HepG2 (cell line): ENCODE measurements at regions not wholly inside any gene's neighbourhood (a gene's known extent, or its start where the extent isn't known, plus 50 kb on each side); places are given as distances from the start of the nearest gene placed in this dataset.

ENCODE experiments used
- ATAC-seq: fragments of 200-7000 bp; cut with Tn5 transposase; 3 replicates; pipeline ENCODE4 v1.9.1; 2020; ENCODE audit warnings: mild to moderate bottlenecking, moderate library complexity
- BruUV-seq: library from RNA; stranded (reverse); fragments of 400-500 nt; replicated peaks from 2 replicates; lab custom pipeline; 2021; lab: Mats Ljungman, UMichigan
- CTCF ChIA-PET: fragments of 300-600 bp; formaldehyde crosslinking; extraction: SDS; loops from one replicate; lab custom pipeline; 2021; ENCODE audit warnings: low total read pairs, inconsistent platforms, low intra/inter-chr PET ratio; lab: Yijun Ruan, JAX
- POLR2A ChIA-PET: fragments of 350-600 bp; sonication (Branson Sonifier 250); formaldehyde crosslinking; loops from one replicate; lab custom pipeline; 2020; ENCODE audit warnings: antibody characterized with exemption, inconsistent platforms; lab: Yijun Ruan, JAX
- DNase-seq: peaks from one replicate; pipeline ENCODE4 v3.0.0-alpha.2; 2015; ENCODE audit warnings: low spot score
- FAIRE-seq: peaks from 3 replicates; lab custom pipeline; 2011; peaks lifted over from hg19 to GRCh38; lab: Jason Lieb, UNC
- H2AFZ ChIP-seq: one replicate; pipeline ENCODE4 v1.6.1; 2011; ENCODE audit warnings: low read length, inconsistent platforms
- H3K27ac ChIP-seq: fragments of 300-600 bp; 3 replicates; pipeline ENCODE4 v1.8.0; 2011; ENCODE audit warnings: mixed run types, mild to moderate bottlenecking, mixed read lengths, low read length, inconsistent platforms; ENCODE audit not compliant: insufficient read depth; ENCODE audit errors: extremely low read length
- H3K27me3 ChIP-seq, 2 experiments: fragments of 200-600 bp in 1 of 2; 2 replicates in 1 of 2; 3 replicates in 1 of 2; pipeline versions ENCODE4 v1.6.0 to v1.8.0; 2011; ENCODE audit warnings: low read length in 2 of 2, mild to moderate bottlenecking in 2 of 2, moderate library complexity in 2 of 2, inconsistent platforms in 1 of 2; ENCODE audit not compliant: insufficient read depth in 2 of 2, control insufficient read depth in 1 of 2
- H3K36me3 ChIP-seq, 2 experiments: fragments of 200-600 bp in 1 of 2; replicated peaks in 1 of 2; 2 replicates in 1 of 2; 3 replicates in 1 of 2; pipeline versions ENCODE4 v1.5.1 to v1.8.0; 2011; ENCODE audit warnings: low read length in 2 of 2, inconsistent platforms in 1 of 2; ENCODE audit not compliant: insufficient read depth in 2 of 2, control insufficient read depth in 1 of 2
- H3K4me1 ChIP-seq: 2 replicates; pipeline ENCODE4 v1.5.1; 2012; ENCODE audit warnings: low read length, inconsistent platforms; ENCODE audit not compliant: insufficient read depth
- H3K4me2 ChIP-seq: 2 replicates; pipeline ENCODE4 v1.6.0; 2011; ENCODE audit warnings: low read depth, low read length, inconsistent platforms
- H3K4me3 ChIP-seq, 3 experiments: fragments of 200-600 bp in 1 of 3; sonication (generic), shearing (Covaris generic) in 1 of 3; replicated peaks in 1 of 3; 2 replicates each; pipeline ENCODE4 v1.5.1; 2011 to 2016; ENCODE audit warnings: low read length in 3 of 3, inconsistent platforms in 2 of 3, low read depth in 2 of 3, mild to moderate bottlenecking in 2 of 3, control low read depth in 1 of 3, mixed read lengths in 1 of 3; ENCODE audit not compliant: insufficient read depth in 1 of 3
- H3K79me2 ChIP-seq: one replicate; pipeline ENCODE4 v1.6.1; 2011; ENCODE audit warnings: low read length, inconsistent platforms; ENCODE audit not compliant: insufficient read depth
- H3K9ac ChIP-seq: 2 replicates; pipeline ENCODE4 v1.6.0; 2011; ENCODE audit warnings: mild to moderate bottlenecking, low read depth, low read length, inconsistent platforms; ENCODE audit not compliant: insufficient read depth
- H3K9me3 ChIP-seq: 2 replicates; pipeline ENCODE4 v1.5.1; 2012; ENCODE audit warnings: mild to moderate bottlenecking, low read length
- H4K20me1 ChIP-seq: 2 replicates; pipeline ENCODE4 v1.6.0; 2011; ENCODE audit warnings: inconsistent platforms, mild to moderate bottlenecking, low read length, moderate library complexity; ENCODE audit not compliant: insufficient read depth
- AKAP8 ChIP-seq: sonication (generic); formaldehyde crosslinking; IDR thresholded peaks from 2 replicates; pipeline ENCODE4 v1.5.1; 2020; ENCODE audit warnings: mild to moderate bottlenecking, missing genetic modification reagents
- ATF7 ChIP-seq, 2 experiments: fragments of 450-650 bp in 1 of 2; sonication (generic) in 1 of 2; formaldehyde crosslinking in 1 of 2; IDR thresholded peaks; 2 replicates each; pipeline versions ENCODE4 v1.4.0 to v1.6.1; 2016 to 2020; ENCODE audit warnings: antibody characterized with exemption in 1 of 2, mild to moderate bottlenecking in 1 of 2, missing genetic modification reagents in 1 of 2
- HDAC2 ChIP-seq: sonication (generic); formaldehyde crosslinking; IDR thresholded peaks from 2 replicates; pipeline ENCODE4 v1.4.0; 2020; ENCODE audit warnings: missing genetic modification reagents
- MED1 ChIP-seq: sonication (generic); formaldehyde crosslinking; IDR thresholded peaks from 2 replicates; pipeline ENCODE4 v1.4.0; 2020; ENCODE audit warnings: missing genetic modification reagents
- MZF1 ChIP-seq: sonication (generic); formaldehyde crosslinking; IDR thresholded peaks from 2 replicates; pipeline ENCODE4 v1.8.1; 2023; ENCODE audit warnings: mild to moderate bottlenecking, missing genetic modification reagents, borderline replicate concordance
- NFKBIZ ChIP-seq: IDR thresholded peaks from 2 replicates; pipeline ENCODE4 v1.6.1; 2018; ENCODE audit warnings: missing genetic modification reagents, missing compliant biosample characterization
- NRL ChIP-seq: sonication (generic); formaldehyde crosslinking; IDR thresholded peaks from 2 replicates; pipeline ENCODE4 v1.5.0; 2020; ENCODE audit warnings: missing genetic modification reagents, mild to moderate bottlenecking, moderate library complexity, borderline replicate concordance
- PAWR ChIP-seq: sonication (generic); formaldehyde crosslinking; IDR thresholded peaks from 2 replicates; pipeline ENCODE4 v1.4.0; 2020; ENCODE audit warnings: missing genetic modification reagents, mild to moderate bottlenecking, borderline replicate concordance
- PCBP1 ChIP-seq: fragments of 200-400 bp; formaldehyde crosslinking; IDR thresholded peaks from 2 replicates; pipeline ENCODE4 v1.6.1; 2017; ENCODE audit warnings: mild to moderate bottlenecking, low read depth, low read length, borderline replicate concordance
- POLR2G ChIP-seq: fragments of 200-400 bp; formaldehyde crosslinking; IDR thresholded peaks from 2 replicates; pipeline ENCODE4 v1.6.1; 2018; ENCODE audit warnings: mild to moderate bottlenecking, low read depth, low read length, moderate library complexity
- THAP11 ChIP-seq: IDR thresholded peaks from 2 replicates; pipeline ENCODE4 v1.6.1; 2016; ENCODE audit warnings: missing biosample characterization, missing genetic modification reagents
- ZEB1 ChIP-seq: IDR thresholded peaks from 2 replicates; pipeline ENCODE4 v1.6.1; 2012; ENCODE audit warnings: mild to moderate bottlenecking, low read depth, inconsistent platforms; ENCODE audit not compliant: insufficient replicate concordance
- ZNF260 ChIP-seq: sonication (generic); formaldehyde crosslinking; IDR thresholded peaks from 2 replicates; pipeline ENCODE4 v1.4.0; 2020; ENCODE audit warnings: missing genetic modification reagents, low read depth, mild to moderate bottlenecking, borderline replicate concordance
- ZSCAN22 ChIP-seq: sonication (generic); formaldehyde crosslinking; IDR thresholded peaks from 2 replicates; pipeline ENCODE4 v1.4.0; 2020; ENCODE audit warnings: mild to moderate bottlenecking, missing genetic modification reagents
- WGBS: methylation state at CpG from one replicate; pipeline ENCODE4 v1.1.6; 2017; ENCODE audit warnings: low lambda C conversion rate; 5-methylcytosine and 5-hydroxymethylcytosine counted together
- in situ Hi-C: cut with HindIII; loops from 2 replicates; pipeline ENCODE4 v1.10.0; 2017; ENCODE audit warnings: low pct_unique_long_range_greater_than_20kb; ENCODE audit not compliant: extremely low pct_ligation_motif_present
- intact Hi-C: fragments of 100-400 bp; cut with micrococcal nuclease; formaldehyde crosslinking; loops from one replicate; pipeline ENCODE4 v1.10.0; 2022; ENCODE audit not compliant: unreplicated experiment
- TF ChIP-seq, protein P1 (sequence below): sonication (generic); formaldehyde crosslinking; IDR thresholded peaks from 2 replicates; pipeline ENCODE4 v1.4.0; 2020; ENCODE audit warnings: missing genetic modification reagents, borderline replicate concordance
- TF ChIP-seq, protein P2 (sequence below): sonication (generic); formaldehyde crosslinking; IDR thresholded peaks from 2 replicates; pipeline ENCODE4 v1.5.0; 2020; ENCODE audit warnings: missing genetic modification reagents

DNA sequence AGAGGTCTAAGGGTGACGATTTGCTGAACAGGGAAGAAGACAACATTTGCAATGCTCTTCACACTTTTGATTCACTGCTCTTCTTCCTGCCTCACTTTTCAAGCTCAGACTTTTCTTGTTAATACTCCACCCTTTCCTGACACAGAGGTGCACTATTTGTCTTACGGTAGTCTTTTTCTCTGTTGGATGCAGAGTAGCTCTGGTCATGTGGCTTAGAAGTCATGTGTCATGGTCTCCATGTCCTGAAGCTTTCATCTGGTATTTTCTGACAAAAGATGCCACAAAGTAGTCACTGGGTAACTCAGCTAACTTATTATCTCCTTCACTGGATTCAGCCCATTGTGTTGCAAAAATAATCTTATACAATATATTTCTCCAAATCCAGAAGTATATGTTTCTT, 149.1 kb downstream of the TFEC start:
- Histone ChIP-seq H3K27me3 (no peaks in the 10 kb centered on the region), H3K36me3 (no peaks in the 10 kb centered on the region), H3K4me2 (no peak overlapping the region), H2AFZ (no peak overlapping the region), H3K9me3 (no peaks in the 10 kb centered on the region), H3K4me3 (no peak overlapping the region), H4K20me1 (no peaks in the 10 kb centered on the region), H3K9ac (no peak overlapping the region), H3K79me2 (no peaks in the 10 kb centered on the region), H3K4me1 (no peaks in the 10 kb centered on the region), H3K27ac (no peak overlapping the region)
- CTCF ChIA-PET = no interaction called here
- no TSS peak for BruUV-seq
- ATAC-seq (no peak), FAIRE-seq (no peak), DNase-seq (no peak)
- POLR2A ChIA-PET = no interaction called here
- TF ChIP-seq HDAC2 (CRISPR knock-in tag) (no peak), NFKBIZ (CRISPR knock-in tag) (no peak), PAWR (CRISPR knock-in tag) (no peak), MZF1 (CRISPR knock-in tag) (no peak), POLR2G (no peak), AKAP8 (CRISPR knock-in tag) (no peak), ZEB1 (no peak), ZNF260 (no peak), NRL (CRISPR knock-in tag) (no peak), ATF7 (IDR thresholded peaks at IDR 0.05) (no peak), ATF7 (CRISPR knock-in tag; IDR thresholded peaks at IDR 0.05) (no peak), PCBP1 (no peak), ZSCAN22 (CRISPR knock-in tag) (no peak), MED1 (no peak), THAP11 (CRISPR knock-in tag) (no peak)
- TF ChIP-seq, protein P1, sequence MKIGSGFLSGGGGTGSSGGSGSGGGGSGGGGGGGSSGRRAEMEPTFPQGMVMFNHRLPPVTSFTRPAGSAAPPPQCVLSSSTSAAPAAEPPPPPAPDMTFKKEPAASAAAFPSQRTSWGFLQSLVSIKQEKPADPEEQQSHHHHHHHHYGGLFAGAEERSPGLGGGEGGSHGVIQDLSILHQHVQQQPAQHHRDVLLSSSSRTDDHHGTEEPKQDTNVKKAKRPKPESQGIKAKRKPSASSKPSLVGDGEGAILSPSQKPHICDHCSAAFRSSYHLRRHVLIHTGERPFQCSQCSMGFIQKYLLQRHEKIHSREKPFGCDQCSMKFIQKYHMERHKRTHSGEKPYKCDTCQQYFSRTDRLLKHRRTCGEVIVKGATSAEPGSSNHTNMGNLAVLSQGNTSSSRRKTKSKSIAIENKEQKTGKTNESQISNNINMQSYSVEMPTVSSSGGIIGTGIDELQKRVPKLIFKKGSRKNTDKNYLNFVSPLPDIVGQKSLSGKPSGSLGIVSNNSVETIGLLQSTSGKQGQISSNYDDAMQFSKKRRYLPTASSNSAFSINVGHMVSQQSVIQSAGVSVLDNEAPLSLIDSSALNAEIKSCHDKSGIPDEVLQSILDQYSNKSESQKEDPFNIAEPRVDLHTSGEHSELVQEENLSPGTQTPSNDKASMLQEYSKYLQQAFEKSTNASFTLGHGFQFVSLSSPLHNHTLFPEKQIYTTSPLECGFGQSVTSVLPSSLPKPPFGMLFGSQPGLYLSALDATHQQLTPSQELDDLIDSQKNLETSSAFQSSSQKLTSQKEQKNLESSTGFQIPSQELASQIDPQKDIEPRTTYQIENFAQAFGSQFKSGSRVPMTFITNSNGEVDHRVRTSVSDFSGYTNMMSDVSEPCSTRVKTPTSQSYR (CRISPR knock-in tag) = no peak
- TF ChIP-seq, protein P2, sequence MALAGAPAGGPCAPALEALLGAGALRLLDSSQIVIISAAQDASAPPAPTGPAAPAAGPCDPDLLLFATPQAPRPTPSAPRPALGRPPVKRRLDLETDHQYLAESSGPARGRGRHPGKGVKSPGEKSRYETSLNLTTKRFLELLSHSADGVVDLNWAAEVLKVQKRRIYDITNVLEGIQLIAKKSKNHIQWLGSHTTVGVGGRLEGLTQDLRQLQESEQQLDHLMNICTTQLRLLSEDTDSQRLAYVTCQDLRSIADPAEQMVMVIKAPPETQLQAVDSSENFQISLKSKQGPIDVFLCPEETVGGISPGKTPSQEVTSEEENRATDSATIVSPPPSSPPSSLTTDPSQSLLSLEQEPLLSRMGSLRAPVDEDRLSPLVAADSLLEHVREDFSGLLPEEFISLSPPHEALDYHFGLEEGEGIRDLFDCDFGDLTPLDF (CRISPR knock-in tag) = no peak
- 20% methylated on average over 2 of the region's 2 CpGs for WGBS
- intact Hi-C loops = no loop called here
- in situ Hi-C loops = no loop called here
